Upper lobe of right lung (tissue), 1 donor: ENCODE measurements at regions not wholly inside any gene's neighbourhood (a gene's known extent, or its start where the extent isn't known, plus 50 kb on each side); places are given as distances from the start of the nearest gene placed in this dataset.

Experiments used
- ATAC-seq: fragments of 200-7000 bp; cut with Tn5 transposase; one replicate; pipeline ENCODE4 v1.9.1; 2020; ENCODE audit warnings: mild to moderate bottlenecking, moderate library complexity
- DNase-seq: peaks from one replicate; pipeline ENCODE4 v3.0.0-alpha.2; 2020
- H3K27ac ChIP-seq: fragments of 200-600 bp; one replicate; pipeline ENCODE4 v1.8.0; 2022
- H3K27me3 ChIP-seq: fragments of 200-600 bp; one replicate; pipeline ENCODE4 v1.8.0; 2022; ENCODE audit warnings: mild to moderate bottlenecking
- H3K36me3 ChIP-seq: fragments of 200-600 bp; one replicate; pipeline ENCODE4 v1.8.0; 2022
- H3K4me1 ChIP-seq: fragments of 200-600 bp; one replicate; pipeline ENCODE4 v1.8.0; 2022
- H3K4me3 ChIP-seq: fragments of 200-600 bp; one replicate; pipeline ENCODE4 v1.8.0; 2022; ENCODE audit warnings: mild to moderate bottlenecking
- H3K9me3 ChIP-seq: fragments of 200-600 bp; one replicate; pipeline ENCODE4 v1.8.0; 2022
- CTCF ChIP-seq: fragments of 200-600 bp; IDR thresholded peaks from one replicate; pipeline ENCODE4 v1.8.0; 2022; ENCODE audit warnings: antibody characterized with exemption
- intact Hi-C: fragments of 100-400 bp; cut with DNase I; formaldehyde crosslinking; loops from one replicate; pipeline ENCODE4 v1.11.0; 2022
- donor health status: DM: no; HTN: yes; CAD: no; lungs with severe emphysema.

- H3K9me3 ChIP-seq = no peaks in the 10 kb centered on the region
- no peaks in the 10 kb centered on the region for H3K36me3 ChIP-seq
- no peaks in the 10 kb centered on the region for H3K4me1 ChIP-seq
- TF ChIP-seq CTCF = no peak
- intact Hi-C loops = no loop called here
- H3K4me3 ChIP-seq = no peak overlapping the region
- DNase-seq (no peak), ATAC-seq (no peak)
- no peak overlapping the region for H3K27ac ChIP-seq
- no peaks in the 10 kb centered on the region for H3K27me3 ChIP-seq
Observed at GRCh38 chr10:107430446-107430845, 265.9 kb upstream of the SORCS1 start.

GRCh38 chr10:107427016-107427415 is 262.5 kb upstream of the SORCS1 start:
- no peaks in the 10 kb centered on the region for H3K27me3 ChIP-seq
- DNase-seq = no peak
- H3K4me1 ChIP-seq = no peaks in the 10 kb centered on the region
- H3K4me3 ChIP-seq = no peak overlapping the region
- H3K27ac ChIP-seq = no peak overlapping the region
- no peaks in the 10 kb centered on the region for H3K9me3 ChIP-seq
- no peaks in the 10 kb centered on the region for H3K36me3 ChIP-seq
- no peak for TF ChIP-seq CTCF
- no peak for ATAC-seq
- intact Hi-C loops = no loop called here

GRCh38 chr10:107425931-107426553 is 261.5 kb upstream of the SORCS1 start:
- no peaks in the 10 kb centered on the region for H3K27me3 ChIP-seq
- intact Hi-C loops = no loop called here
- ATAC-seq = no peak
- H3K9me3 ChIP-seq = no peaks in the 10 kb centered on the region
- H3K36me3 ChIP-seq = no peaks in the 10 kb centered on the region
- H3K4me1 ChIP-seq = no peaks in the 10 kb centered on the region
- TF ChIP-seq CTCF = no peak
- H3K4me3 ChIP-seq = no peak overlapping the region
- H3K27ac ChIP-seq = no peak overlapping the region
- no peak for DNase-seq

GRCh38 chr10:107424628-107425027 is 260.1 kb upstream of the SORCS1 start:
- H3K27me3 ChIP-seq = no peaks in the 10 kb centered on the region
- no peak overlapping the region for H3K4me3 ChIP-seq
- ATAC-seq = no peak
- no peak overlapping the region for H3K27ac ChIP-seq
- TF ChIP-seq CTCF = no peak
- H3K9me3 ChIP-seq = no peaks in the 10 kb centered on the region
- H3K4me1 ChIP-seq = no peaks in the 10 kb centered on the region
- no peaks in the 10 kb centered on the region for H3K36me3 ChIP-seq
- DNase-seq = no peak
- intact Hi-C loops = no loop called here

GRCh38 chr10:107423903-107424302 is 259.4 kb upstream of the SORCS1 start:
- no peaks in the 10 kb centered on the region for H3K4me1 ChIP-seq
- TF ChIP-seq CTCF = no peak
- no peak overlapping the region for H3K27ac ChIP-seq
- no peak overlapping the region for H3K4me3 ChIP-seq
- no peak for DNase-seq
- intact Hi-C loops = no loop called here
- ATAC-seq = no peak
- H3K27me3 ChIP-seq = no peaks in the 10 kb centered on the region
- no peaks in the 10 kb centered on the region for H3K36me3 ChIP-seq
- no peaks in the 10 kb centered on the region for H3K9me3 ChIP-seq

- H3K4me1 ChIP-seq = no peaks in the 10 kb centered on the region
- intact Hi-C loops = no loop called here
- TF ChIP-seq CTCF = no peak
Observed at GRCh38 chr10:107422681-107423080, 258.2 kb upstream of the SORCS1 start.

More at GRCh38 chr10:107422681-107423080, 258.2 kb upstream of the SORCS1 start:
- ATAC-seq (no peak), DNase-seq (no peak)
- Histone ChIP-seq H3K27me3 (no peaks in the 10 kb centered on the region), H3K36me3 (no peaks in the 10 kb centered on the region), H3K9me3 (no peaks in the 10 kb centered on the region), H3K27ac (no peak overlapping the region), H3K4me3 (no peak overlapping the region)
